ENCODE measurements at regions not wholly inside any gene's neighbourhood (a gene's known extent, or its start where the extent isn't known, plus 50 kb on each side); places are given as distances from the start of the nearest gene placed in this dataset.

DNA sequence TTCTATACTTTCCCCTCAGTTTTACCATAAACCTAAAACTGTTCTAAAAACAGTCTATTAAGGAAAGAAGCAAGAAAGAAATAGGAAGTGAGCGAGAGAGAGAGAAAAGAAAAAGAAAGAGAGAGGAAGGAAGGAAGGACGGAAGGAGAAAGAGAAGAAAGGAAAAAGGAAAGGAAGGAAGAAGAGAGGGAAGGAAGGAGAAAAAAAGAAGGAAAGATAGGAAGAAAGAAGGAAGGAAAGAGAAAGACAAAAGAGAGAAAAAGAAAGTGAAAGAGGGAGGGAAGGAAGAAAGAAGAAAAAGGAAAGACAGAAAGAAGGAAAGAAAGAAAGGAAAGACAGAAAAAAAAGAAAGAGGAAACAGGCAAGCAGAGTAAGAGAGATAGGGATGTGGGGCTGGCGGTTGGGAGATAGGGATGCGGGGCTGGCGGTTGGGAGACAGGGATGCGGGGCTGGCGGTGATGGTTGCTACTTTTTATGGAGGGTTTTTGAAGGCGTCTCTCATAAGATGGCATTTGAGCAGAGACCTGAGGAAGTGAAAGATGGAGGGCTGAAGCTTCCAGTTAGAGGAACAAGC lies 70.4 kb upstream of the IRF2BP2 start:
- no peak overlapping the region for H3K4me2 ChIP-seq (ENCODE audit: control insufficient read depth, extremely low read depth, insufficient read depth, low read depth, low read length)
- no peak for TF ChIP-seq EZH2 (IDR thresholded peaks at IDR 0.05; ENCODE audit: low read length)
- TF ChIP-seq, protein P1, sequence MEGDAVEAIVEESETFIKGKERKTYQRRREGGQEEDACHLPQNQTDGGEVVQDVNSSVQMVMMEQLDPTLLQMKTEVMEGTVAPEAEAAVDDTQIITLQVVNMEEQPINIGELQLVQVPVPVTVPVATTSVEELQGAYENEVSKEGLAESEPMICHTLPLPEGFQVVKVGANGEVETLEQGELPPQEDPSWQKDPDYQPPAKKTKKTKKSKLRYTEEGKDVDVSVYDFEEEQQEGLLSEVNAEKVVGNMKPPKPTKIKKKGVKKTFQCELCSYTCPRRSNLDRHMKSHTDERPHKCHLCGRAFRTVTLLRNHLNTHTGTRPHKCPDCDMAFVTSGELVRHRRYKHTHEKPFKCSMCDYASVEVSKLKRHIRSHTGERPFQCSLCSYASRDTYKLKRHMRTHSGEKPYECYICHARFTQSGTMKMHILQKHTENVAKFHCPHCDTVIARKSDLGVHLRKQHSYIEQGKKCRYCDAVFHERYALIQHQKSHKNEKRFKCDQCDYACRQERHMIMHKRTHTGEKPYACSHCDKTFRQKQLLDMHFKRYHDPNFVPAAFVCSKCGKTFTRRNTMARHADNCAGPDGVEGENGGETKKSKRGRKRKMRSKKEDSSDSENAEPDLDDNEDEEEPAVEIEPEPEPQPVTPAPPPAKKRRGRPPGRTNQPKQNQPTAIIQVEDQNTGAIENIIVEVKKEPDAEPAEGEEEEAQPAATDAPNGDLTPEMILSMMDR (optimal IDR thresholded peaks at IDR 0.05 in 1 of 3, IDR thresholded peaks at IDR 0.05 in 1 of 3, conservative IDR thresholded peaks at IDR 0.05 in 1 of 3; ENCODE audit: extremely low read depth in 1 of 3, insufficient read depth in 2 of 3, low read length in 3 of 3): no peak

DNA sequence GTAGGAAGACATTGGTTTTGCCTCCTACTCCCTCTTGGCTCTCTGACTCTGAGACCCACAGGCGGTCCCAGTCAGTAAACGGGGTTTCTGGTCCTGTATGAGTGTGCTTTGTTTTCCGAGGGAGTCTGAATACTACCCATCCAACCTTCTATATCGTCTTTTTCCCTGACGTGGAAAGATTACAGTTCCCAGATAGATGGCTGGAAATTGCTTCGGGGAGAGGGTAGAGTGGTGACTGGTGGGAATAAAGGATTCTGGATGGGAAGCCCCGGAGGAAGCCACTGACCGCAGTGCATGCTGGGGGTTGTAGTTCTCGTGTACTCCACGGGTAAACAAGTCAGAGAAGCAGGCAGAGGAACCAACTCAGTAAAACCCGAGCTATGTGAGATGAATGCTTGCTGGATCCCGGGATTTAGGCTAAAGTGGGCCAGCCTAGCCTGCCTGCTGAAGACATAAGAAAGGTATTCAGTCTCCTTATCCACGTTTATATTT lies 66.2 kb upstream of the IRF2BP2 start:
- dilution Hi-C loops (cut with MboI; ENCODE audit: extremely low pct_ligation_motif_present, low sequenced_read_pairs): no loop called here

More for the DNA sequence above, 70.4 kb upstream of the IRF2BP2 start:
- Histone ChIP-seq H3K4me3 (ENCODE audit: control insufficient read depth in 2 of 3, extremely low read depth in 1 of 3, insufficient read depth in 2 of 3, low read depth in 1 of 3, low read length in 3 of 3) (no peak overlapping the region), H4K20me1 (ENCODE audit: control insufficient read depth, extremely low read depth, insufficient read depth, low read length) (no peaks in the 10 kb centered on the region), H3K9ac (ENCODE audit: control insufficient read depth, extremely low read depth, insufficient read depth, low read length) (no peak overlapping the region), H3K27me3 (ENCODE audit: control insufficient read depth, extremely low read depth, insufficient read depth, low read length) (no peaks in the 10 kb centered on the region), H3K4me1 (ENCODE audit: control insufficient read depth, extremely low read depth, insufficient read depth, low read length) (peaks cover 17% of the 10 kb centered on the region), H3K36me3 (ENCODE audit: control insufficient read depth in 2 of 2, extremely low read depth in 1 of 2, insufficient read depth in 2 of 2, low read length in 2 of 2) (no peaks in the 10 kb centered on the region), H3K27ac (ENCODE audit: control insufficient read depth, insufficient read depth, low read length) (no peak overlapping the region), H2AFZ (ENCODE audit: control insufficient read depth, low read length) (no peak overlapping the region), H3K79me2 (ENCODE audit: control insufficient read depth, insufficient read depth, low read length) (no peaks in the 10 kb centered on the region), H3K9me3 (ENCODE audit: control insufficient read depth, low read depth, low read length) (no peaks in the 10 kb centered on the region), H3K9me1 (ENCODE audit: control insufficient read depth, extremely low read depth, insufficient read depth, low read length) (no peaks in the 10 kb centered on the region)
- dilution Hi-C loops (cut with MboI; ENCODE audit: extremely low pct_ligation_motif_present, low sequenced_read_pairs): no loop called here
- FAIRE-seq (no peak), DNase-seq (ENCODE audit: low read depth, low spot score) (no peak)

More for the DNA sequence above, 66.2 kb upstream of the IRF2BP2 start:
- no peaks in the 10 kb centered on the region for H3K27me3 ChIP-seq (ENCODE audit: control insufficient read depth, extremely low read depth, insufficient read depth, low read length)
- TF ChIP-seq EZH2 (IDR thresholded peaks at IDR 0.05; ENCODE audit: low read length): no peak
- TF ChIP-seq, protein P1 (optimal IDR thresholded peaks at IDR 0.05 in 1 of 3, IDR thresholded peaks at IDR 0.05 in 1 of 3, conservative IDR thresholded peaks at IDR 0.05 in 1 of 3; ENCODE audit: extremely low read depth in 1 of 3, insufficient read depth in 2 of 3, low read length in 3 of 3): no peak
- H3K9ac ChIP-seq (ENCODE audit: control insufficient read depth, extremely low read depth, insufficient read depth, low read length): no peak overlapping the region
- H3K9me3 ChIP-seq (ENCODE audit: control insufficient read depth, low read depth, low read length): no peaks in the 10 kb centered on the region
- no peaks in the 10 kb centered on the region for H3K36me3 ChIP-seq (ENCODE audit: control insufficient read depth in 2 of 2, extremely low read depth in 1 of 2, insufficient read depth in 2 of 2, low read length in 2 of 2)
- H2AFZ ChIP-seq (ENCODE audit: control insufficient read depth, low read length): peak overlapping the region; percentile 70
- no peaks in the 10 kb centered on the region for H3K9me1 ChIP-seq (ENCODE audit: control insufficient read depth, extremely low read depth, insufficient read depth, low read length)
- peak overlapping the region; percentile 73 for H3K4me2 ChIP-seq (ENCODE audit: control insufficient read depth, extremely low read depth, insufficient read depth, low read depth, low read length)
- H3K79me2 ChIP-seq (ENCODE audit: control insufficient read depth, insufficient read depth, low read length): no peaks in the 10 kb centered on the region
- DNase-seq (ENCODE audit: low read depth, low spot score) (no peak), FAIRE-seq (peak; percentile 71)
- peaks cover 7% of the 10 kb centered on the region for H3K4me1 ChIP-seq (ENCODE audit: control insufficient read depth, extremely low read depth, insufficient read depth, low read length)
- no peaks in the 10 kb centered on the region for H4K20me1 ChIP-seq (ENCODE audit: control insufficient read depth, extremely low read depth, insufficient read depth, low read length)
- H3K27ac ChIP-seq (ENCODE audit: control insufficient read depth, insufficient read depth, low read length): peak overlapping the region; percentile 24
- H3K4me3 ChIP-seq (ENCODE audit: control insufficient read depth in 2 of 3, extremely low read depth in 1 of 3, insufficient read depth in 2 of 3, low read depth in 1 of 3, low read length in 3 of 3): peak overlapping the region in 1 of 3 experiments; percentile 54
